ENCODE measurements at regions not wholly inside any gene's neighbourhood (a gene's known extent, or its start where the extent isn't known, plus 50 kb on each side); places are given as distances from the start of the nearest gene placed in this dataset.

DNA sequence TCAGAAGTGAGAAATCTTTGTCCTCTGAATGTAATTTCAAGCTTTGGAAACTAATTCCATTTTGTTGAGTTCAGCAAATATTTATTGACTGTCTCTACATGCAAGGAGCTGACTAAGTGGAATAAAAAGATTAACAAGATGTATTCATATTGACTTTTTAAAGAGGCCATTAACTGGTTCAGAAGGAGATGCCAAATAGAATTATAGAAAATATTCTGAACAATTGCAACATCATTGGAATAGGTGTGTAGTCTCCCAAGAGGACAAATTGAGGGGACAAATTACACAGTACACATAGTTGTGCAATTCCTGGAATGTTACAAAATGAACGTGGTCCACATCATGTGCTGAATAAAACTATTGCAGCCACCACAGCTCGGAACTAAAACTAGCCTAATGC is 224.2 kb downstream of the NPR3 start:
- Histone ChIP-seq H3K27ac (no peak overlapping the region), H3K4me3 (no peak overlapping the region), H3K36me3 (no peaks in the 10 kb centered on the region), H3K9me3 (no peaks in the 10 kb centered on the region), H3K4me1 (no peaks in the 10 kb centered on the region), H3K27me3 (no peaks in the 10 kb centered on the region)
- no peak for TF ChIP-seq POLR2A (IDR thresholded peaks at IDR 0.05)
- TF ChIP-seq, protein P1, sequence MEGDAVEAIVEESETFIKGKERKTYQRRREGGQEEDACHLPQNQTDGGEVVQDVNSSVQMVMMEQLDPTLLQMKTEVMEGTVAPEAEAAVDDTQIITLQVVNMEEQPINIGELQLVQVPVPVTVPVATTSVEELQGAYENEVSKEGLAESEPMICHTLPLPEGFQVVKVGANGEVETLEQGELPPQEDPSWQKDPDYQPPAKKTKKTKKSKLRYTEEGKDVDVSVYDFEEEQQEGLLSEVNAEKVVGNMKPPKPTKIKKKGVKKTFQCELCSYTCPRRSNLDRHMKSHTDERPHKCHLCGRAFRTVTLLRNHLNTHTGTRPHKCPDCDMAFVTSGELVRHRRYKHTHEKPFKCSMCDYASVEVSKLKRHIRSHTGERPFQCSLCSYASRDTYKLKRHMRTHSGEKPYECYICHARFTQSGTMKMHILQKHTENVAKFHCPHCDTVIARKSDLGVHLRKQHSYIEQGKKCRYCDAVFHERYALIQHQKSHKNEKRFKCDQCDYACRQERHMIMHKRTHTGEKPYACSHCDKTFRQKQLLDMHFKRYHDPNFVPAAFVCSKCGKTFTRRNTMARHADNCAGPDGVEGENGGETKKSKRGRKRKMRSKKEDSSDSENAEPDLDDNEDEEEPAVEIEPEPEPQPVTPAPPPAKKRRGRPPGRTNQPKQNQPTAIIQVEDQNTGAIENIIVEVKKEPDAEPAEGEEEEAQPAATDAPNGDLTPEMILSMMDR (IDR thresholded peaks at IDR 0.05), result no peak
- no peak for TF ChIP-seq POLR2AphosphoS5 (IDR thresholded peaks at IDR 0.05)
- no peak for TF ChIP-seq EP300 (IDR thresholded peaks at IDR 0.05)
- 51% methylated on average over 2 of the region's 2 CpGs for WGBS
- no peak for DNase-seq (ENCODE audit: low spot score in 2 of 2)

DNA sequence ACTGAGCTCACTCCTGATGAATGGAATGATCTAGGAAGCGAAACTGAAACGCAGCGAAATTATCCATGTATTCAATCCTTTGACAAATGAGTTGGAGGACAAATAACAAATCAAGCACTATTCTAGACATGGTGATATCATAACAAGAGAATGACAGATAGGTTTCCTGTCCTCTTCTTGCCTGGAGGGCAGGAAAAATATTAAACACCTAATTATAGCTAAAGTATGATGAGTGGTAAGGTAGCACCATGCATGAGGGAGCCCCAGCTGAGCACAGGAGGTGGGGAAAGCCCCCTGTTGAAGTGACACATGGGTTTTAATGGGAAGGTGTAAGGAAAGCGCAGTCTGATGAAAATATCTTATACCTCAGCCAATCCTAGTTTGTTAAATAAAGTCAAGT is 225.2 kb downstream of the NPR3 start:
- Histone ChIP-seq H3K27me3 (no peaks in the 10 kb centered on the region), H3K9me3 (no peaks in the 10 kb centered on the region), H3K27ac (no peak overlapping the region), H3K4me1 (no peaks in the 10 kb centered on the region), H3K4me3 (no peak overlapping the region), H3K36me3 (no peaks in the 10 kb centered on the region)
- 92% methylated on average over 4 of the region's 4 CpGs for WGBS
- DNase-seq (ENCODE audit: low spot score in 2 of 2), result no peak
- TF ChIP-seq POLR2AphosphoS5 (IDR thresholded peaks at IDR 0.05), result no peak
- no peak for TF ChIP-seq POLR2A (IDR thresholded peaks at IDR 0.05)
- TF ChIP-seq, protein P1 (IDR thresholded peaks at IDR 0.05), result no peak

DNA sequence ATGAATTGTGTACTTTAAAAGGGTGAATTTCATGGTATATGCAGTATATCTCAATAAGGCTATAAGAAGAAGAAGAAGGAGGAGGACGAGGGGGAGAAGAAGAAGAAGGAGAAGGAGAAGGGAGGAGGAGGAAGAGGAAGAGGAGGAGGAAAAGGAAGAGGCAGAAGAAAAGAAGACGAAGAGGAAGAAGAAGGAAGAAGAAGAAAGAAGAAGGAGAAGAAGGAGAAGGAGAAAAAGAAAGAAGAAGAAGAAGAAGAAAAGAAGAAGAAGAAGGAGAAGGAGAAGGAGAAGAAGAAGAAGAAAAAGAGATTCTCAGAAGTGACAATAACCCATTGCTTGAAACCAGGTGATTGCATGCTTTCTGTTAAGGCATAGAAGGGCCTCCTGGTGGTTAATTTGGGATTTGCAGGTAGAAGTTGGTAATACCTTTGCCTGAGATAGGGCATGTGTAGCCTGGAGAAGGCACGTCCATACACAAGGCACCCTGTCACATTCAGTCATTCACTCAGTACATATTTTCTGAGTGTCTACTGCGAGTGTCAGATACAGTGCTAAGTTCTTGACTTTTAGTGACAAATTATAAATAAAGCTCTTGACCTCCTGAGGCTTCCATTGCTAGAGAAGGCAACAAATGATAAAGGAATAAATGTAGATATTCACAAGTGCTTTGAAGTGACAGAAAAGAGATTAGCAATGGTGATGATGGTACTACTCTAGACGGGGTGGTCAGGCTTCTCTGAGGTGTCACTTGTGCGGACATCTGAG is 231.3 kb downstream of the NPR3 start:
- TF ChIP-seq POLR2A (IDR thresholded peaks at IDR 0.05), result no peak
- TF ChIP-seq POLR2AphosphoS5 (IDR thresholded peaks at IDR 0.05), result no peak
- TF ChIP-seq, protein P1 (IDR thresholded peaks at IDR 0.05), result no peak
- TF ChIP-seq EP300 (IDR thresholded peaks at IDR 0.05), result no peak
- no peak for DNase-seq (ENCODE audit: low spot score in 2 of 2)
- Histone ChIP-seq H3K9me3 (no peaks in the 10 kb centered on the region), H3K36me3 (no peaks in the 10 kb centered on the region), H3K4me1 (no peaks in the 10 kb centered on the region), H3K27ac (no peak overlapping the region), H3K4me3 (no peak overlapping the region), H3K27me3 (no peaks in the 10 kb centered on the region)
- 85% methylated on average over 6 of the region's 6 CpGs for WGBS

DNA sequence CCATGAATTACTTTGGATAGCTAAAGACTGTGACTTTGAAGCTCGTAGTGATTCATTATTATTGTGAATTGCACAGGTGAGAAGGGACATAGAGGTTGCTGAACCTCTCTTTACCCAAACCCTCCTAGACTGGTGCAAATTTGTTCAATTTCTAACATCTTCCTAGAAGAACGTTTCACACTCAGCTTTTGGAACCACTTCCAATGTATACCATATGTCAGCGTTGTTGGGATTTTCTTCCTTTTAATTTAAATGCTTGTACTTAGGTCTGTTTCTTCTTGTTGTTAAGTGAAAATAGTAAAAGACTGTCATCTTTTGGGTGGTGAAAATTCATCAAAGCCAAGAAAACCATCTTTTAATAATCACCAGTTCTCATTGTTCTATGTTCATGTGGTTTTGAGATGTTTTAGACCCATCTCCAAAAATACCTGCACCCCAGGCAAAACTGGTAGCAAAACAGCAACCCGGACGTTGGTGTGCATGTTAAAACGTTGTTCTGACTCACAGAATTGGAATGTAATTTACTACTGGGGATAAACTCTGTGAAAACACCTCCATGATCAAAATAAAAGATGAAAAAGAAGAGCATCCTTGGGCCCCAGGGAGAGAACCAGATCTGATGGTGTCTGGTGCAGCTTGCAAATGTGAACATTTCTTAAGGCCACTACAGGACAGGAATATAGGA is 238.3 kb downstream of the NPR3 start:
- DNase-seq (ENCODE audit: low spot score in 2 of 2), result no peak
- no peaks in the 10 kb centered on the region for H3K27me3 ChIP-seq
- H3K4me1 ChIP-seq, result no peaks in the 10 kb centered on the region
- 33% methylated on average over 6 of the region's 6 CpGs for WGBS
- H3K27ac ChIP-seq, result no peak overlapping the region
- no peak overlapping the region for H3K4me3 ChIP-seq
- no peaks in the 10 kb centered on the region for H3K36me3 ChIP-seq
- TF ChIP-seq, protein P1 (IDR thresholded peaks at IDR 0.05), result no peak
- TF ChIP-seq POLR2A (IDR thresholded peaks at IDR 0.05), result no peak
- TF ChIP-seq EP300 (IDR thresholded peaks at IDR 0.05), result no peak
- TF ChIP-seq POLR2AphosphoS5 (IDR thresholded peaks at IDR 0.05), result no peak
- no peaks in the 10 kb centered on the region for H3K9me3 ChIP-seq

DNA sequence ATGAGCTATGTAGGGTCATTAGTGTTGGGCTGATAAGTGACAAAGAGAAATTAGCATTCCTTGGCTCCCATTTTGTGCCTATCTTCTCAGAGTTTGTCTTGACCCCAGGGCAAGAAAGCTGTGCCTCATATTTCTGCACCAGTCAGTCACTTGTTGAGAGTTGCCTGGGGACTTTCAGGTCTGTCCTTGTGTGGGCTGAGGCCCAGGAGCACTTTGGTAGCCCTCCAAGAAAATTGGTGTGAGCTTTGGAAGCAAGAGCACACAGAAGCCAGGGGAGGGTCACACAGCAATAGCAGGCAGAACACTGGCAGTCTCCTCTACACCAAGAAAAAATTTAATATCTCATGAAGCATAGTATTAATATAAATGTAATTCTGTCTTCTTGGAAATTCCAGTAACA is 239.9 kb downstream of the NPR3 start:
- Histone ChIP-seq H3K27me3 (no peaks in the 10 kb centered on the region), H3K4me3 (no peak overlapping the region), H3K9me3 (no peaks in the 10 kb centered on the region), H3K4me1 (no peaks in the 10 kb centered on the region), H3K27ac (no peak overlapping the region), H3K36me3 (no peaks in the 10 kb centered on the region)
- TF ChIP-seq, protein P1 (IDR thresholded peaks at IDR 0.05), result no peak
- TF ChIP-seq POLR2AphosphoS5 (IDR thresholded peaks at IDR 0.05), result no peak
- no peak for TF ChIP-seq POLR2A (IDR thresholded peaks at IDR 0.05)
- no peak for TF ChIP-seq EP300 (IDR thresholded peaks at IDR 0.05)
- no peak for DNase-seq (ENCODE audit: low spot score in 2 of 2)

Measured in suprapubic skin (tissue), 4 donors.